Ishikawa (cell line): ENCODE measurements at regions not wholly inside any gene's neighbourhood (a gene's known extent, or its start where the extent isn't known, plus 50 kb on each side); places are given as distances from the start of the nearest gene placed in this dataset.

Experiments used
- CEBPB ChIP-seq: IDR thresholded peaks from 2 replicates; pipeline ENCODE4 v1.6.1; 2012
- CREB1 ChIP-seq: IDR thresholded peaks from 2 replicates; pipeline ENCODE4 v1.6.1; 2012; ENCODE audit warnings: low read depth
- EP300 ChIP-seq: IDR thresholded peaks from 2 replicates; pipeline ENCODE4 v1.6.1; 2012; ENCODE audit warnings: borderline replicate concordance
- MAX ChIP-seq: IDR thresholded peaks from 2 replicates; pipeline ENCODE4 v1.6.1; 2012
- RAD21 ChIP-seq: IDR thresholded peaks from 2 replicates; pipeline ENCODE4 v1.6.1; 2012; ENCODE audit warnings: low read depth
- TAF1 ChIP-seq: IDR thresholded peaks from 2 replicates; pipeline ENCODE4 v1.6.1; 2012; ENCODE audit warnings: low read depth, mild to moderate bottlenecking
- YY1 ChIP-seq: IDR thresholded peaks from 2 replicates; pipeline ENCODE4 v1.6.1; 2012; ENCODE audit warnings: low read depth
- TF ChIP-seq, protein P1 (sequence below): IDR thresholded peaks from 2 replicates; pipeline ENCODE4 v1.6.1; 2012
- TF ChIP-seq, protein P2 (sequence below): IDR thresholded peaks from 2 replicates; pipeline ENCODE4 v1.6.1; 2012; ENCODE audit warnings: low read depth, mild to moderate bottlenecking

DNA sequence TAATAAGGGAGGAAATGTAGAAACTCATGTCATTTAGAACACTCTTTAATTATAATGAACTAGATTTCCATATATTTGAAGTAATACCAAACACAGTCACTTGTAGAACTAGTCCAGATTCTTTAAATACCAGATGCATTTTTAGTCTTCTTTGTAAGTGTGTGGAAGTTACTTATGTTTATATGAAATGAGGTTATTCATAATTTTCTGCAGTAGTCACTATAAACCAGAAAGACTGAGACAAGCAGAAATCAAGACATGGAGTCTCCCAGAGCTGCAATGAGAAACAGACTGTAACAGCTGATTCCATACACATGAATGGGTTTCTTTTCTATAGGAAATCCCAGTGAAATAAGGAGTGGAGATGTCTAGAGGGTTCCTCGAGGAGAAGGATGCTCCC lies 216.6 kb upstream of the ZP4 start:
- TF ChIP-seq TAF1 = no peak
- TF ChIP-seq, protein P1, sequence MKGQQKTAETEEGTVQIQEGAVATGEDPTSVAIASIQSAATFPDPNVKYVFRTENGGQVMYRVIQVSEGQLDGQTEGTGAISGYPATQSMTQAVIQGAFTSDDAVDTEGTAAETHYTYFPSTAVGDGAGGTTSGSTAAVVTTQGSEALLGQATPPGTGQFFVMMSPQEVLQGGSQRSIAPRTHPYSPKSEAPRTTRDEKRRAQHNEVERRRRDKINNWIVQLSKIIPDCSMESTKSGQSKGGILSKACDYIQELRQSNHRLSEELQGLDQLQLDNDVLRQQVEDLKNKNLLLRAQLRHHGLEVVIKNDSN = no peak
- TF ChIP-seq MAX = no peak
- TF ChIP-seq, protein P2, sequence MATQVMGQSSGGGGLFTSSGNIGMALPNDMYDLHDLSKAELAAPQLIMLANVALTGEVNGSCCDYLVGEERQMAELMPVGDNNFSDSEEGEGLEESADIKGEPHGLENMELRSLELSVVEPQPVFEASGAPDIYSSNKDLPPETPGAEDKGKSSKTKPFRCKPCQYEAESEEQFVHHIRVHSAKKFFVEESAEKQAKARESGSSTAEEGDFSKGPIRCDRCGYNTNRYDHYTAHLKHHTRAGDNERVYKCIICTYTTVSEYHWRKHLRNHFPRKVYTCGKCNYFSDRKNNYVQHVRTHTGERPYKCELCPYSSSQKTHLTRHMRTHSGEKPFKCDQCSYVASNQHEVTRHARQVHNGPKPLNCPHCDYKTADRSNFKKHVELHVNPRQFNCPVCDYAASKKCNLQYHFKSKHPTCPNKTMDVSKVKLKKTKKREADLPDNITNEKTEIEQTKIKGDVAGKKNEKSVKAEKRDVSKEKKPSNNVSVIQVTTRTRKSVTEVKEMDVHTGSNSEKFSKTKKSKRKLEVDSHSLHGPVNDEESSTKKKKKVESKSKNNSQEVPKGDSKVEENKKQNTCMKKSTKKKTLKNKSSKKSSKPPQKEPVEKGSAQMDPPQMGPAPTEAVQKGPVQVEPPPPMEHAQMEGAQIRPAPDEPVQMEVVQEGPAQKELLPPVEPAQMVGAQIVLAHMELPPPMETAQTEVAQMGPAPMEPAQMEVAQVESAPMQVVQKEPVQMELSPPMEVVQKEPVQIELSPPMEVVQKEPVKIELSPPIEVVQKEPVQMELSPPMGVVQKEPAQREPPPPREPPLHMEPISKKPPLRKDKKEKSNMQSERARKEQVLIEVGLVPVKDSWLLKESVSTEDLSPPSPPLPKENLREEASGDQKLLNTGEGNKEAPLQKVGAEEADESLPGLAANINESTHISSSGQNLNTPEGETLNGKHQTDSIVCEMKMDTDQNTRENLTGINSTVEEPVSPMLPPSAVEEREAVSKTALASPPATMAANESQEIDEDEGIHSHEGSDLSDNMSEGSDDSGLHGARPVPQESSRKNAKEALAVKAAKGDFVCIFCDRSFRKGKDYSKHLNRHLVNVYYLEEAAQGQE = no peak
- TF ChIP-seq CEBPB = no peak
- TF ChIP-seq EP300 = no peak
- TF ChIP-seq CREB1 = no peak
- TF ChIP-seq YY1 = no peak
- no peak for TF ChIP-seq RAD21
